Esophagus muscularis mucosa (tissue), 2 donors: ENCODE measurements at regions not wholly inside any gene's neighbourhood (a gene's known extent, or its start where the extent isn't known, plus 50 kb on each side); places are given as distances from the start of the nearest gene placed in this dataset.

ENCODE experiments used
- EP300 ChIP-seq: sonication (generic); formaldehyde crosslinking; IDR thresholded peaks from one replicate; pipeline ENCODE4 v1.6.1; 2017; ENCODE audit warnings: antibody characterized with exemption
- POLR2A ChIP-seq: fragments of 450-650 bp; IDR thresholded peaks from one replicate; pipeline ENCODE4 v1.6.1; 2017; ENCODE audit warnings: antibody characterized with exemption, moderate library complexity, mild to moderate bottlenecking, low read depth

DNA sequence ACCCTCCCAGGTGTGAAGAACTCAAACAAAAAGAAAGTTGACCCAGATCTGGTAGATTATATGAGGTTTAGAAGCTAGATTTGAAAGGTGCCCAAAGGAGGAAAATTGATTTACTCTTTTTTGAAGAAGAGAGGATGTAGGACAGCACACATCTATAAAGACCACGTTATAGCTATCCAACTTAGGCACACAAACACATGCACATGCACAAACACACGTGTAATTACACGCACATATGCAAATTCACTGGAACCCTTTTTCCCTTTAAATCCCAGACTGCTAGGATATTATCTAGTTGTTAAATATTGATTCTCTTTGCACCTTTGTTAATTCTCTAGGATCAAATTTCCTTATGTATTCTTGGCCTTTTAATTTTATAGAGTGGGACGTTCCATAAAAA lies 272.8 kb upstream of the TBX18 start:
- TF ChIP-seq POLR2A (no peak), EP300 (no peak)
